GM12875 (cell line): ENCODE measurements at regions not wholly inside any gene's neighbourhood (a gene's known extent, or its start where the extent isn't known, plus 50 kb on each side); places are given as distances from the start of the nearest gene placed in this dataset.

Experiments
- H3K4me3 ChIP-seq: one replicate; pipeline ENCODE4 v1.5.1; 2011; ENCODE audit warnings: low read depth, low read length, control low read depth
- CTCF ChIP-seq: IDR thresholded peaks from 2 replicates; pipeline ENCODE4 v1.5.1; 2011; ENCODE audit warnings: low read depth, mild to moderate bottlenecking, control low read depth, inconsistent platforms, low read length, moderate library complexity, borderline replicate concordance; ENCODE audit not compliant: insufficient read depth

GRCh38 chr3:67712259-67712658, 57.8 kb upstream of the SUCLG2 start:
- no peak overlapping the region for H3K4me3 ChIP-seq
- no peak for TF ChIP-seq CTCF

GRCh38 chr3:67710396-67710795, 56.0 kb upstream of the SUCLG2 start:
- no peak for TF ChIP-seq CTCF
- H3K4me3 ChIP-seq = no peak overlapping the region

GRCh38 chr3:67706934-67707333, 52.5 kb upstream of the SUCLG2 start:
- TF ChIP-seq CTCF = no peak
- no peak overlapping the region for H3K4me3 ChIP-seq

GRCh38 chr3:67704322-67704721, 49.9 kb upstream of the SUCLG2 start:
- no peak overlapping the region for H3K4me3 ChIP-seq
- 0 out of 2 replicates have a peak, but pooled peaks have one; percentile 4 for TF ChIP-seq CTCF
